K562 (cell line): ENCODE measurements at regions not wholly inside any gene's neighbourhood (a gene's known extent, or its start where the extent isn't known, plus 50 kb on each side); places are given as distances from the start of the nearest gene placed in this dataset.

Experiments
- EGR1 ChIP-seq: fragments of 450-650 bp; conservative IDR thresholded peaks from 2 replicates; pipeline ENCODE4 v1.6.1; 2017; ENCODE audit warnings: mild to moderate bottlenecking
- GATAD2A ChIP-seq: fragments of 450-650 bp; IDR thresholded peaks from 2 replicates; pipeline ENCODE4 v1.6.1; 2017
- MAZ ChIP-seq, 2 experiments: fragments of 450-650 bp in 1 of 2; sonication (generic) in 1 of 2; formaldehyde crosslinking; IDR thresholded peaks in 1 of 2; conservative IDR thresholded peaks in 1 of 2; 2 replicates each; pipeline versions ENCODE4 v1.4.0 to v1.5.0; 2020; ENCODE audit warnings: mild to moderate bottlenecking in 1 of 2, missing genetic modification reagents in 1 of 2
- TF ChIP-seq, protein P1 (sequence below): fragments of 250-450 bp; sonication (Bioruptor Pico); IDR thresholded peaks from 2 replicates; pipeline ENCODE4 v1.4.0; 2020; ENCODE audit warnings: mild to moderate bottlenecking
- TF ChIP-seq, protein P2 (sequence below), 3 experiments: fragments of 200-800 bp in 1 of 3; fragments of 250-450 bp in 1 of 3; fragments of 450-650 bp in 1 of 3; sonication (Bioruptor Pico) in 1 of 3; sonication (Bioruptor generic) in 1 of 3; formaldehyde crosslinking in 1 of 3; IDR thresholded peaks; 2 replicates each; pipeline versions ENCODE4 v1.6.1 to v1.8.0; 2016 to 2022; ENCODE audit warnings: mild to moderate bottlenecking in 2 of 3, missing genetic modification characterization in 2 of 3, missing compliant biosample characterization in 1 of 3, moderate library complexity in 1 of 3
- TF ChIP-seq, protein P3 (sequence below): fragments of 250-450 bp; sonication (Bioruptor Pico); IDR thresholded peaks from 2 replicates; pipeline ENCODE4 v1.5.0; 2021
- TF ChIP-seq, protein P4 (sequence below): fragments of 450-650 bp; formaldehyde crosslinking; IDR thresholded peaks from 2 replicates; pipeline ENCODE4 v1.4.0; 2022; ENCODE audit warnings: missing genetic modification characterization
- TF ChIP-seq, protein P5 (sequence below), 2 experiments: fragments of 450-650 bp; formaldehyde crosslinking in 1 of 2; IDR thresholded peaks; 2 replicates each; pipeline versions ENCODE4 v1.4.0 to v1.6.1; 2014 to 2020; ENCODE audit warnings: mild to moderate bottlenecking in 2 of 2, borderline replicate concordance in 1 of 2, low read depth in 1 of 2

DNA sequence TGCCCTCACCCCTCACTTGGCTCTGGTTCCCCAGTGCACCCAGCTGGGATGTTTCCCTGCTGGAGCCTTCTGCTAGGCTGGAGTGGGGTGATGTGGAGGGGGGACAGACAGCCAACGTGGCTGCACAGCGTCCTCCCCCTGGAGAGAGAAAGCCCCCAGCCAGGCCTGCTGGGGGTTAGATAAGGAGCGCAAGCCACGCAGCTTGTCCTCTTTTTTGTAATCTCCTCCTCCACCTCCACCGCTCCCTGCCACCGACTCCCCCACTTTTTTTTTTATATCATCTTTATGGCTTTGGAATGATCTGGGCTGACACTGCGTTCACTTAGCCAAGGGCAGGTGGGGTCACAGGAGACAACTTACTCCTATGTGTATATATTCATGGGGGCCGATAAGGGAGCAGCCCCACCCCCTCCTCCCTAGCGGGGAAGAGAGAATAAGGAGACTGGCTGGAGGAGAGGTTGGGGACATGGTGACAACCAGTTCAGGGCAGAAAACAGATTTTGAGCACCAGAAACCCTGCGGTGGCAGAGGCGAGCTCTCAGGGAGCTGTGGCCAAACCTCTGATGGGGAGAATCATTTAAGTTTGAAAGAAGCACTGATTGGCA is 169.9 kb upstream of the LHX5 start (continued):
- TF ChIP-seq, protein P1, sequence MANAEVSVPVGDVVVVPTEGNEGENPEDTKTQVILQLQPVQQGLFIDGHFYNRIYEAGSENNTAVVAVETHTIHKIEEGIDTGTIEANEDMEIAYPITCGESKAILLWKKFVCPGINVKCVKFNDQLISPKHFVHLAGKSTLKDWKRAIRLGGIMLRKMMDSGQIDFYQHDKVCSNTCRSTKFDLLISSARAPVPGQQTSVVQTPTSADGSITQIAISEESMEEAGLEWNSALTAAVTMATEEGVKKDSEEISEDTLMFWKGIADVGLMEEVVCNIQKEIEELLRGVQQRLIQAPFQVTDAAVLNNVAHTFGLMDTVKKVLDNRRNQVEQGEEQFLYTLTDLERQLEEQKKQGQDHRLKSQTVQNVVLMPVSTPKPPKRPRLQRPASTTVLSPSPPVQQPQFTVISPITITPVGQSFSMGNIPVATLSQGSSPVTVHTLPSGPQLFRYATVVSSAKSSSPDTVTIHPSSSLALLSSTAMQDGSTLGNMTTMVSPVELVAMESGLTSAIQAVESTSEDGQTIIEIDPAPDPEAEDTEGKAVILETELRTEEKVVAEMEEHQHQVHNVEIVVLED (CRISPR knock-in tag): no peak
- TF ChIP-seq, protein P2, sequence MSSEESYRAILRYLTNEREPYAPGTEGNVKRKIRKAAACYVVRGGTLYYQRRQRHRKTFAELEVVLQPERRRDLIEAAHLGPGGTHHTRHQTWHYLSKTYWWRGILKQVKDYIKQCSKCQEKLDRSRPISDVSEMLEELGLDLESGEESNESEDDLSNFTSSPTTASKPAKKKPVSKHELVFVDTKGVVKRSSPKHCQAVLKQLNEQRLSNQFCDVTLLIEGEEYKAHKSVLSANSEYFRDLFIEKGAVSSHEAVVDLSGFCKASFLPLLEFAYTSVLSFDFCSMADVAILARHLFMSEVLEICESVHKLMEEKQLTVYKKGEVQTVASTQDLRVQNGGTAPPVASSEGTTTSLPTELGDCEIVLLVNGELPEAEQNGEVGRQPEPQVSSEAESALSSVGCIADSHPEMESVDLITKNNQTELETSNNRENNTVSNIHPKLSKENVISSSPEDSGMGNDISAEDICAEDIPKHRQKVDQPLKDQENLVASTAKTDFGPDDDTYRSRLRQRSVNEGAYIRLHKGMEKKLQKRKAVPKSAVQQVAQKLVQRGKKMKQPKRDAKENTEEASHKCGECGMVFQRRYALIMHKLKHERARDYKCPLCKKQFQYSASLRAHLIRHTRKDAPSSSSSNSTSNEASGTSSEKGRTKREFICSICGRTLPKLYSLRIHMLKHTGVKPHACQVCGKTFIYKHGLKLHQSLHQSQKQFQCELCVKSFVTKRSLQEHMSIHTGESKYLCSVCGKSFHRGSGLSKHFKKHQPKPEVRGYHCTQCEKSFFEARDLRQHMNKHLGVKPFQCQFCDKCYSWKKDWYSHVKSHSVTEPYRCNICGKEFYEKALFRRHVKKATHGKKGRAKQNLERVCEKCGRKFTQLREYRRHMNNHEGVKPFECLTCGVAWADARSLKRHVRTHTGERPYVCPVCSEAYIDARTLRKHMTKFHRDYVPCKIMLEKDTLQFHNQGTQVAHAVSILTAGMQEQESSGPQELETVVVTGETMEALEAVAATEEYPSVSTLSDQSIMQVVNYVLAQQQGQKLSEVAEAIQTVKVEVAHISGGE (CRISPR knock-in tag; IDR thresholded peaks at IDR 0.05): no peak
- TF ChIP-seq EGR1 (peak; percentile 68), MAZ (CRISPR knock-in tag; conservative IDR thresholded peaks at IDR 0.05 in 1 of 2, IDR thresholded peaks at IDR 0.05 in 1 of 2) (peak; percentile 44 to 45; a peak in 2 of 4 replicates), GATAD2A (peak; percentile 38)
- TF ChIP-seq, protein P3, sequence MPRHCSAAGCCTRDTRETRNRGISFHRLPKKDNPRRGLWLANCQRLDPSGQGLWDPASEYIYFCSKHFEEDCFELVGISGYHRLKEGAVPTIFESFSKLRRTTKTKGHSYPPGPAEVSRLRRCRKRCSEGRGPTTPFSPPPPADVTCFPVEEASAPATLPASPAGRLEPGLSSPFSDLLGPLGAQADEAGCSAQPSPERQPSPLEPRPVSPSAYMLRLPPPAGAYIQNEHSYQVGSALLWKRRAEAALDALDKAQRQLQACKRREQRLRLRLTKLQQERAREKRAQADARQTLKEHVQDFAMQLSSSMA (CRISPR knock-in tag): no peak
- TF ChIP-seq, protein P4, sequence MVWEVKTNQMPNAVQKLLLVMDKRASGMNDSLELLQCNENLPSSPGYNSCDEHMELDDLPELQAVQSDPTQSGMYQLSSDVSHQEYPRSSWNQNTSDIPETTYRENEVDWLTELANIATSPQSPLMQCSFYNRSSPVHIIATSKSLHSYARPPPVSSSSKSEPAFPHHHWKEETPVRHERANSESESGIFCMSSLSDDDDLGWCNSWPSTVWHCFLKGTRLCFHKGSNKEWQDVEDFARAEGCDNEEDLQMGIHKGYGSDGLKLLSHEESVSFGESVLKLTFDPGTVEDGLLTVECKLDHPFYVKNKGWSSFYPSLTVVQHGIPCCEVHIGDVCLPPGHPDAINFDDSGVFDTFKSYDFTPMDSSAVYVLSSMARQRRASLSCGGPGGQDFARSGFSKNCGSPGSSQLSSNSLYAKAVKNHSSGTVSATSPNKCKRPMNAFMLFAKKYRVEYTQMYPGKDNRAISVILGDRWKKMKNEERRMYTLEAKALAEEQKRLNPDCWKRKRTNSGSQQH: no peak
- TF ChIP-seq, protein P5, sequence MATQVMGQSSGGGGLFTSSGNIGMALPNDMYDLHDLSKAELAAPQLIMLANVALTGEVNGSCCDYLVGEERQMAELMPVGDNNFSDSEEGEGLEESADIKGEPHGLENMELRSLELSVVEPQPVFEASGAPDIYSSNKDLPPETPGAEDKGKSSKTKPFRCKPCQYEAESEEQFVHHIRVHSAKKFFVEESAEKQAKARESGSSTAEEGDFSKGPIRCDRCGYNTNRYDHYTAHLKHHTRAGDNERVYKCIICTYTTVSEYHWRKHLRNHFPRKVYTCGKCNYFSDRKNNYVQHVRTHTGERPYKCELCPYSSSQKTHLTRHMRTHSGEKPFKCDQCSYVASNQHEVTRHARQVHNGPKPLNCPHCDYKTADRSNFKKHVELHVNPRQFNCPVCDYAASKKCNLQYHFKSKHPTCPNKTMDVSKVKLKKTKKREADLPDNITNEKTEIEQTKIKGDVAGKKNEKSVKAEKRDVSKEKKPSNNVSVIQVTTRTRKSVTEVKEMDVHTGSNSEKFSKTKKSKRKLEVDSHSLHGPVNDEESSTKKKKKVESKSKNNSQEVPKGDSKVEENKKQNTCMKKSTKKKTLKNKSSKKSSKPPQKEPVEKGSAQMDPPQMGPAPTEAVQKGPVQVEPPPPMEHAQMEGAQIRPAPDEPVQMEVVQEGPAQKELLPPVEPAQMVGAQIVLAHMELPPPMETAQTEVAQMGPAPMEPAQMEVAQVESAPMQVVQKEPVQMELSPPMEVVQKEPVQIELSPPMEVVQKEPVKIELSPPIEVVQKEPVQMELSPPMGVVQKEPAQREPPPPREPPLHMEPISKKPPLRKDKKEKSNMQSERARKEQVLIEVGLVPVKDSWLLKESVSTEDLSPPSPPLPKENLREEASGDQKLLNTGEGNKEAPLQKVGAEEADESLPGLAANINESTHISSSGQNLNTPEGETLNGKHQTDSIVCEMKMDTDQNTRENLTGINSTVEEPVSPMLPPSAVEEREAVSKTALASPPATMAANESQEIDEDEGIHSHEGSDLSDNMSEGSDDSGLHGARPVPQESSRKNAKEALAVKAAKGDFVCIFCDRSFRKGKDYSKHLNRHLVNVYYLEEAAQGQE (IDR thresholded peaks at IDR 0.05; ENCODE audit: borderline replicate concordance): peak; percentile 37; the same call in 1 of the 2 replicates
- TF ChIP-seq, protein P5 (CRISPR knock-in tag; IDR thresholded peaks at IDR 0.05; ENCODE audit: low read depth): no peak
